NOMO-1 (cell line): ENCODE measurements at regions not wholly inside any gene's neighbourhood (a gene's known extent, or its start where the extent isn't known, plus 50 kb on each side); places are given as distances from the start of the nearest gene placed in this dataset.
A peak's percentile ranks its signal among the peaks of the same experiment; 100 is the strongest.

ENCODE experiments used
- DNase-seq, 2 experiments: peaks; one replicate each; lab custom pipeline; 2025; ENCODE audit not compliant: unreplicated experiment in 2 of 2; lab: John Stamatoyannopoulos, UW

DNA sequence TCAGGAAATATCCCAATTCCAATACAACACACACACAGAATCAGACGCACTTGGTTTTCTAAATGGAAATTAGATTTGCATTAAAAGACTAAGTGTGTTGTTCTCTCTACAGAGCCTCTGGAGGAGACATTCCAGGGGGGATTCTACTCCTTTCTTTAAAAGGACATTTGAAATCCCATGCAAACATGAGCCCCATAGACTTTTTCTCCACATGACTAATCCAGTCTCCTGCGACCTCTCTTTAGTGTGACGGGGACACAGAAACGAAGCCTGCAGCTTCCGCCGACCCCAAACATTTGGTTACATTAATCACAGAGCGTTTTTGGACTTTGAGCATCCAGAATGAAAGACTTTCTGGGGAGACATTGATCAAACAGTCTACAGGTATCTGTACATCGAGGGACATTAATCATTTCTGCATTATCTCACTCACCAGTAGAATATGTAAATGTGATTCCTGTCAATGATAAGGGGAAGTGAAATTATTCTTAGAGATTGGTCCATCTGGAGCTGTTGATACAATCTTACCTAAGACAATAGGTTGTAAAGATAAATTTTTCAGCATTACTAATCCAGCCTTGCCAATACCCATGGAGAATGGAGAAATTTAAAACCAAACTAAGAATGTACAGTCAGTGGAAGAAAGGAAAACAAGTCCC lies 103.4 kb upstream of the IRX3 start:
- peak in 1 of 2 experiments; percentile 58 for DNase-seq

DNA sequence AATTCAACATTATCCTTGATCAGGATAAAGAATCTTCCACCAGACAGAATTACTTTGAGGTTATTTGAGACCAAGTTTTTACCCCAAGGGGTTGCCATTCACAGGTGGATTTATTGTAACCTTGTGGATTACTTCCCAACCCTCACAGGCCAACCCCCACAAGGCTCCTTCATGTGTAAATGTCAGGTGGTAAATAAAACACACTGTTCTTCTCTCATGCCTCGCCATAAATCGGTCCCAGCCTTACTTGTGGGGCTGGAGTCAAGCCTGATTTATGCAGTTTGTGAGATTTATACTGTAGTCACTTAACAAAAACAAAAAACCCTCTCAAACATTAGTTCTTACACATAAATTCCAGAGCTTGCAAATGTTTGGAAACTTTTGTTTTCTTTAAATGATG lies 98.6 kb upstream of the IRX3 start:
- DNase-seq = no peak

DNA sequence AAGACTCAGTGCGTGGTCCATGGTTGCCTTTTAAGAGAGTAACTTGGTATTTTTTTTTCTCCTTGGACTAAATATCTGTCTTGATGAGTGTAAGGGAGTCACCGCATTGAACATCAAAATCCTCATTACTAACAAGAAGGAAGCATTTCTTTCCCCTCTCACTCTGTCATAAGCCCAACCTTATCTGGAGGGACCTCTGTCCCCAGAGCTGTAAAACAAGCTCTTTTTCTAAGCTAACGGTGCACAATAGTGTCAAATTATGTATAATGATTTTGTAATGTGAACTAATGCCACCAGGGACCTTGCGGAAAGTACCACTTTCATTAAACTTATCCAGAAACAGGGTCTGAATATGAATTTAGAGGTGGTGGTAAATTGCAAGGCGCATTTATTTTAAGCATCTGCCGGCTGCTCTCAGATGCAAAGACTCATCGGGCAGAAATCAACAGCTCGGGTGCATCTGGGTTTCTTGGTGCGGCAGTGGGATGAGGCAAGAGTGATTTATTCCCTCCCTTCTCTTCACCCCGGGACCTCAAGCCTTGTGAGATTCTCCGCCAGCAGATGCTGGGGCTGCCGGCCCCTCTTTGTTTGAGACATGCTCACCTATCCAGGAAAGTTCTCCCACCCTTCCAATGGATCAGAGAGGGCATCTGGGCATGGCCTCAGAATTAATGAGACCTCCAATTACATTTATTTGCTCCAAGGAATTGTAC lies 95.2 kb upstream of the IRX3 start:
- no peak for DNase-seq

DNA sequence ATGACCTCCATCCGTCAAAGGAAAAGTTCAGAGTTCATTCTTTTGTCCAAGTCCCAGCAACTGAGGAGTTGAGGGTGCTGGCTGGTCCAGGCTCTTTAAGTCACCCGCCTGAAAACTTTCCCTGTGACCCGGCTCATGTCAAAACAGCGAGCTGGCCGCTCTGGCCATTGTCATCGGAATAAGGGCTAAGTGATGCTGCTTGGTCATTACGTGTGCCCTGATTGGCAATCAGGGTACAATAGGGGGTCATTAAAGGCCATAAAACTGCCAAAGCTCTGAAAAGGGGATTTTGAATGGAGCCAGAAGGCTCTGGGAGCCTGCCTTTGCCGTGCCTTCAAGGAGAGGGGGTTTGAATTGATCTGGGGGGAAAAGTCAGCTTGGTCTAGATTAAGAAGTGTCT lies 88.5 kb upstream of the IRX3 start:
- no peak for DNase-seq

- DNase-seq = peak; percentile 78 to 80
These were observed 87.2 kb upstream of the IRX3 start for GRCh38 chr16:54373534-54374520.

DNA sequence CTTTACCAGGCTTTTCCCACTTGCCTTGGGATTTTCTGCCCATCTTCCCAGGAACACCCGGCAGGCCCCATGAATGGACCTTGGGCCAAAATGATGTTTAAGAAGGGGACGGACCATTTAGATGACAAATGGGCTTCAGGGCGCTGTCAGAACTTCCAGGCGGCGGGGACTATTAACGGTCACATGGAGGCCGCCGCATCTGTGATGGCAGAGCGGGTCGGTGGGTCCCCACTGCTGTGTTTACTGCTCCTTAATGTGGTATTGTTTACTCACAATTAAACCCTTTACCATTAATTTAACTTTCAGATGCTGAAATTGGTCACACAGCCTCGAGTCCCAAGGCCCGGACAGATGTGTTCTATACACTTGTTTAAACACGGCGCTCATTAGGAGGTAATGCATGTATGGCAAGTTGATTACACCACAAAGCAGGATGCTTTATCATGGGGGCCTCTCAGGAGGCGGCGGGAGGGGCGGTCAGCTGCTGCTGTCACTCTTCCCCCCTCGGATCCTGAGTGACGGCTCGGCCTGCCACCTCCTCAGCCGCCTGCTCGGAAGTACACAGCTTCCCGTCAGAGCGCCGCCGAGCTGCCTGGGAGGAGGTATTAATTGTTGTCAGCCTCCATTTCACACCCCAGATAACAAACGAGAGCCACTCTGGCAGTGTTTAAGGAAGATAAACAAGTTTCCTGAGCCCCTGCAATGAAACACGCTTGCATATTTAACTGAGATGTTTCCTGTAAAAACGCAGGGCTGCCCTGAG lies 83.9 kb upstream of the IRX3 start:
- no peak for DNase-seq

DNA sequence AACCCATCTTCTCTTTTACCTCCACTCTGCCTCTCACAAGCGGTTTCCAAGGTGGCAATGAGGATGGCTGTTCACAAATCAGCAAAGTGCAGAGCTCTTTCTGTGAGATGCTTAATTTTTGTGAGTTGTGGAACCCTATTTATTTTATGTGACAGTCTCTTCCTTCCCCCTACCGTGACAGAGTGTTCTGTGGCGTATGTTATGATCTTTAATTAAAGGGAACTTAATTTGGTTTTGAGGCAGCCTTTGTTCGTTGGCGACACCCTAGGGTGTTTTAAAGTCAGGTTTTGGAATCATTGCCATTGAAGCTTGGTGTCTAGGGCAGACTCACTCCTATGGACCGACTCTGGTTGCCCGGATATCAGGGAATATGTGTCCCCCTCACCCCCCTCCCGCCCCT lies 83.3 kb upstream of the IRX3 start:
- peak; percentile 37 for DNase-seq

DNA sequence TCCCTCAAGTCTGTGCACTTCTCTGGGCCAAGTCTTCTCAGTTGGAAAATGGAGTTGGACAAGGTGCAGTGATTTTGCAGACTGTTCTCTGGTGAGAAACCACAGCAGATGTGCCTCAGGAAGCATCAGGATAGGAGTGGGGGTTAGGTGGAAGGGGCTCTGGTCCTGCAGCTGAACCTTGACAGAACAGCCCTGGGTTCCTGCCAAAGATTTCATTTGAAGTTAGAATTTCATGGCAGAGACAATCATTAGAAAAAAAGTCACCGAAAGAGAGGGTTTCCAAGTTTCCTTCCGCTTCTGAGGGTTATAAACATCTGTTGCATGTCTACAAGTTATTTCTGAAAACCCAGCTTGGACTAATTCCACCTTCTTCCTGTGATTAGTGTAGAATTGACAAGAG lies 80.4 kb upstream of the IRX3 start:
- no peak for DNase-seq

DNA sequence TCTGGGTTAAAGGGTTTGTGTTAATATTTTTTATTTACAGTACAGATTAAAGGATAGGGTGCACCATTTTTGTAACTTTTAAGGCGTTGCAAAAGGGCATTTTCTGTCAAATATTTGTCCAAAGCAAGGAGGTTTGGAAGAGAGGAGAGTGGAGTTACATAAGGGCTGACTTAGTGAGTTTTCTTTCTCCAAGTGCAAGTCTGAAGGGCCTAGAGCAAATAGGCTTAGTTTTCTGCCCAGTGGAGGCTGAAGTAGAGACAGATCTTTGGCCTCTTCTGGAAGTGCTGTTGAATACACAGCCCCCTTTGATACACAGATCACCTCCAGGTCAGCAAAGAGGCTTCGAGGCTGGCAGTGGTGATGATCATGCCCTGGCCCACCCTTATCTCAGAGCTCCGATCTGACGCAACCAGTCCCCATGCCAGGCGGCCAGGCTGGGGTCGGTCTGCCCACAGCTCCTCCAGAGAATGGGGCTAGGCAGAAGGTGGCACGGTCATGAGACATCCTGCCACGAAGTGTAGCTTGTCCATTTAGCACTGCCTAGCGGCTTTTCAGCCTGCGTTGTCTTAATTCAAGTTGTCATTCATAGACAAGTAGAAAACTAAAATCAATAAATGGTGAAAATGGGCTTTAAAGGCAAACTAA lies 79.5 kb upstream of the IRX3 start:
- DNase-seq = no peak

GRCh38 chr16:54363766-54364165 lies 77.2 kb upstream of the IRX3 start:
- peak in 1 of 2 experiments; percentile 7 for DNase-seq

- DNase-seq = no peak
These were observed 76.1 kb upstream of the IRX3 start for GRCh38 chr16:54362591-54363206.

DNA sequence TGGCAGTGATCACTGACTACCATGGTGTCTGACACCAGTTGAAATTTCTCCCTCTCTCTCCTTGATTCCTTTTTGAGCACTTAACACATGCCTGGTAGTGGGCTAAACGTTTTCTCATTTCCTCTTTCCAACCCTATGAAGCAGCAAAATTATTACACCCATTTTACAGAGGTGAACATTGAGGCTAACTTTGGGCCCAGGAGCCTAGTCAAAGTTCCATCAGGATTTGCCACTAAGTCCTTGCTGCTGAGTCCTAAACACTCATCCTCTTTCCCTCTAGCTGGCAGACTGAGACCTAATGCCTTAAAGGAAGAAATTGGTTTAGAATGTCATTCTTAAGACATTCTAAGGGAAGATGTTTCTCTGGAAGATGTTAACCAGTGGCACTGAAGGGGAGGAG lies 74.7 kb upstream of the IRX3 start:
- DNase-seq = peak in 1 of 2 experiments; percentile 12

GRCh38 chr16:54360681-54361080 lies 74.1 kb upstream of the IRX3 start:
- DNase-seq = no peak

GRCh38 chr16:54359555-54359954 lies 73.0 kb upstream of the IRX3 start:
- no peak for DNase-seq

DNA sequence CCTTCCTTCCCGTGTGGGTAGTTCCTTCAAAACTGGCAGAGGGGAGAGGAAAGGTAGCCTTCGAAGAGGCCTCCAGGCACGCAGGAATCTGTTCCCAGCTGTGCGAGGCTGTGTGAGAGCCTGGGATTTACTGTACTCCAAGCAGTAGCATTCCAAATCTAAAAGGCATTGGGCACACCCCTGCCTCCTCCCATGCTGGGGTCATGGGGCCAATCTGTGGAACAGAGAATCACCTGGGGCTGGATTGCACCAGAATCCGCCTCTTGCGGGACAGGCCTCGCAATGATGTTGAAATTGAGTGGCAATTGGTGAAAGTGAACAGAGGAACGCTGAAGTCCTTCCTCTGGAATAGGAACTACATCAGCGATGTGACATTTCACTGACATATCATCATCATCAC lies 72.5 kb upstream of the IRX3 start:
- DNase-seq = no peak

- DNase-seq = no peak
These were observed 69.8 kb upstream of the IRX3 start for GRCh38 chr16:54356391-54356790.

DNA sequence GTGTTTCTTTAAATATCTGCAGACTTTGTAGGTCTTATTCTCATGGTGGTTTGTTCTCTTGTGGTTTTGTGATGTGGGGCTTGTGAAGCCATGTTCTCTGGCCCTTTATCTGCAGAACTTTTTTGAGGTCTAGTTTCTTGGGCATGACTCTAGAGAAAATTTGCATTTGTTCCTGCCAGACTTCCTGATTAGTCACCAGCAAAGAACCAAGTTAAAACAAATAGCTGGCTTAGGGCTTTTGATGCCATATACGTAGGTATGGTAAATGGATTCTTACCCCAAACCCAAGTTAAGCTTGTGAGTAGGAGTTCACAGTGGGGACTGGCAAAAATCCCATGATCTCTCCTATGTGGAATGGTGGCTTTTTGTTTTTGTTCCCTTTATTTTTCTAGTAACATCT lies 68.7 kb upstream of the IRX3 start:
- DNase-seq = no peak

- no peak for DNase-seq
These were observed 66.5 kb upstream of the IRX3 start for GRCh38 chr16:54353097-54353496.

DNA sequence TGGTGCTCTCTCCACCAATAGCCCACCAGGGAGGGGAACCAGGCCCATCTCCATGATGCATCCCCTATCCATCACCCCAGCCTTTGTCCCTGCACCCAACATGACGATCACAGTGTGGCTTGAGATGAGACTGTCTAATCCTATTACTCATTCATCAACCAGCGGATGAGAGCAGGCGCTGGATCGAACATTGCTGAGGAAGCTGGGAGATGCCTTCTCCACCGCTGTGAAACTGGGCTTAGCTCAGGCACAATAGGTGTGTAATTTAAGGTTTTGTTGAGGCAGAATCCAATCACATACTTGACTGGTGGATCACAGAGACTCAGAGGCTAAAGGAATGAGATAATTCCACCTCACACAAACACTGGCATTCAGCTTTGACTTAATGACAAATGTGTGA lies 64.6 kb upstream of the IRX3 start:
- DNase-seq = no peak

- DNase-seq = no peak
These were observed 61.4 kb upstream of the IRX3 start for GRCh38 chr16:54347961-54348360.
